PC-9 (cell line): ENCODE measurements at regions not wholly inside any gene's neighbourhood (a gene's known extent, or its start where the extent isn't known, plus 50 kb on each side); places are given as distances from the start of the nearest gene placed in this dataset.
"Not testable (repeated sequence)": the region's sequence is repeated elsewhere in the genome, so short reads cannot be mapped to it uniquely, and the experiment has no call there.

Experiments
- BruUV-seq: library from RNA; stranded (reverse); fragments of 400-500 nt; replicated peaks from 2 replicates; lab custom pipeline; 2021; lab: Mats Ljungman, UMichigan
- CTCF ChIA-PET: fragments of 300-600 bp; sonication (Branson Sonifier 250); formaldehyde crosslinking; loops from one replicate; lab custom pipeline; 2022; ENCODE audit warnings: antibody characterized with exemption; lab: Charles Lee
- POLR2A ChIA-PET: fragments of 300-600 bp; sonication (Branson Sonifier 250); formaldehyde crosslinking; loops from one replicate; lab custom pipeline; 2022; ENCODE audit warnings: antibody characterized with exemption; ENCODE audit not compliant: unreplicated experiment; lab: Charles Lee
- DNase-seq, 2 experiments: peaks; one replicate each; pipeline versions ENCODE4 v3.0.0 to v3.0.0-alpha.2; 2015 to 2022; ENCODE audit warnings: mixed read lengths in 1 of 2
- H2AFZ ChIP-seq: fragments of 200-600 bp; sonication (generic); 2 replicates; pipeline ENCODE4 v1.8.1; 2017; ENCODE audit warnings: antibody characterized with exemption
- H3F3A ChIP-seq: fragments of 200-600 bp; sonication (generic); 2 replicates; pipeline ENCODE4 v1.8.1; 2017; ENCODE audit warnings: antibody characterized with exemption, mild to moderate bottlenecking, low read depth; ENCODE audit not compliant: insufficient read depth
- H3K27ac ChIP-seq: fragments of 200-600 bp; sonication (generic); 2 replicates; pipeline ENCODE4 v1.6.1; 2016; ENCODE audit warnings: mixed run types
- H3K27me3 ChIP-seq: fragments of 200-600 bp; sonication (generic); 2 replicates; pipeline ENCODE4 v1.6.1; 2016; ENCODE audit warnings: low read depth, mixed run types; ENCODE audit not compliant: insufficient read depth
- H3K36me3 ChIP-seq: fragments of 200-600 bp; sonication (generic); 2 replicates; pipeline ENCODE4 v1.6.1; 2016; ENCODE audit warnings: low read depth, mixed run types
- H3K4me1 ChIP-seq: fragments of 200-600 bp; sonication (generic); replicated peaks from 2 replicates; pipeline ENCODE4 v1.6.1; 2016; ENCODE audit warnings: mixed run types; ENCODE audit not compliant: insufficient read depth
- H3K4me2 ChIP-seq: fragments of 200-600 bp; sonication (generic); 2 replicates; pipeline ENCODE4 v1.6.1; 2017; ENCODE audit warnings: mixed run types
- H3K4me3 ChIP-seq: fragments of 200-600 bp; sonication (generic); 2 replicates; pipeline ENCODE4 v1.6.1; 2016; ENCODE audit warnings: mixed run types
- H3K79me2 ChIP-seq: fragments of 200-600 bp; sonication (generic); 2 replicates; pipeline ENCODE4 v1.6.1; 2017; ENCODE audit warnings: low read depth, mixed run types
- H3K9me2 ChIP-seq: fragments of 200-600 bp; sonication (generic); 2 replicates; pipeline ENCODE4 v1.8.1; 2017; ENCODE audit warnings: mild to moderate bottlenecking; ENCODE audit not compliant: insufficient read depth
- H3K9me3 ChIP-seq: fragments of 200-600 bp; sonication (generic); 2 replicates; pipeline ENCODE4 v1.8.1; 2016; ENCODE audit warnings: low read depth; ENCODE audit not compliant: insufficient read depth
- H4K20me1 ChIP-seq: fragments of 200-600 bp; sonication (generic); 2 replicates; pipeline ENCODE4 v1.8.1; 2017; ENCODE audit not compliant: insufficient read depth
- CTCF ChIP-seq: fragments of 200-600 bp; sonication (generic); conservative IDR thresholded peaks from 2 replicates; pipeline ENCODE4 v1.6.1; 2017; ENCODE audit warnings: mixed run types, antibody characterized with exemption, mild to moderate bottlenecking, moderate library complexity
- EZH2 ChIP-seq: fragments of 200-600 bp; sonication (generic); IDR thresholded peaks from 2 replicates; pipeline ENCODE4 v1.8.0; 2017; ENCODE audit warnings: antibody characterized with exemption, low read depth
- intact Hi-C: fragments of 100-400 bp; cut with micrococcal nuclease; formaldehyde crosslinking; loops from one replicate; pipeline ENCODE4 v1.10.0; 2022; ENCODE audit not compliant: unreplicated experiment

GRCh38 chr6:26749759-26750126, 90.2 kb upstream of the ZNF322 start:
- DNase-seq, H3K79me2 ChIP-seq, H4K20me1 ChIP-seq, H3K27me3 ChIP-seq, BruUV-seq, POLR2A ChIA-PET, H3K27ac ChIP-seq, H3K4me2 ChIP-seq, intact Hi-C loops, CTCF ChIA-PET, H3K4me1 ChIP-seq, H3F3A ChIP-seq, H2AFZ ChIP-seq, H3K4me3 ChIP-seq, H3K36me3 ChIP-seq, H3K9me2 ChIP-seq, H3K9me3 ChIP-seq: not testable (repeated sequence)

- no peaks in the 10 kb centered on the region for H3K9me2 ChIP-seq
- no peak overlapping the region for H3K4me3 ChIP-seq
- no peaks in the 10 kb centered on the region for H3K27me3 ChIP-seq
- no peak for DNase-seq
- no peaks in the 10 kb centered on the region for H3F3A ChIP-seq
- POLR2A ChIA-PET, result no interaction called here
- no peak overlapping the region for H3K27ac ChIP-seq
- TF ChIP-seq CTCF (no peak), EZH2 (no peak)
- H3K4me2 ChIP-seq, result no peak overlapping the region
- intact Hi-C loops, result no loop called here
- H3K9me3 ChIP-seq, result no peaks in the 10 kb centered on the region
- no peaks in the 10 kb centered on the region for H4K20me1 ChIP-seq
- CTCF ChIA-PET, result no interaction called here
- no peak overlapping the region for H2AFZ ChIP-seq
- no peaks in the 10 kb centered on the region for H3K36me3 ChIP-seq
- BruUV-seq, result no TSS peak
- no peaks in the 10 kb centered on the region for H3K4me1 ChIP-seq
- H3K79me2 ChIP-seq, result no peaks in the 10 kb centered on the region
Observed at GRCh38 chr6:26754212-26754611, 94.7 kb upstream of the ZNF322 start.

- H3K4me2 ChIP-seq, intact Hi-C loops, H3K27ac ChIP-seq, H4K20me1 ChIP-seq, H3K9me3 ChIP-seq, H3F3A ChIP-seq, H3K27me3 ChIP-seq, BruUV-seq, CTCF ChIA-PET, H2AFZ ChIP-seq, H3K36me3 ChIP-seq, H3K79me2 ChIP-seq, POLR2A ChIA-PET, H3K9me2 ChIP-seq, H3K4me1 ChIP-seq, H3K4me3 ChIP-seq, DNase-seq: not testable (repeated sequence)
Observed at GRCh38 chr6:26754801-26755200, 95.3 kb upstream of the ZNF322 start.

- DNase-seq, result peak in 1 of 2 experiments; percentile 57
- peak overlapping the region; percentile 74; the same call in 1 of the 2 replicates for H2AFZ ChIP-seq
- peak overlapping the region; percentile 61; the same call in 1 of the 2 replicates for H3K4me3 ChIP-seq
- H3K27ac ChIP-seq, H3K4me1 ChIP-seq, BruUV-seq, H3K27me3 ChIP-seq, POLR2A ChIA-PET, H3K9me2 ChIP-seq, H3K79me2 ChIP-seq, H3F3A ChIP-seq, H3K9me3 ChIP-seq, CTCF ChIA-PET, H3K36me3 ChIP-seq, H4K20me1 ChIP-seq, intact Hi-C loops: not testable (repeated sequence)
- H3K4me2 ChIP-seq, result peak overlapping the region; percentile 75
Observed at GRCh38 chr6:26756067-26756805, 96.7 kb upstream of the ZNF322 start.

GRCh38 chr6:26766203-26766902, 106.8 kb upstream of the ZNF322 start:
- DNase-seq, intact Hi-C loops, BruUV-seq: not testable (repeated sequence)

GRCh38 chr6:26770941-26771666, 111.6 kb upstream of the ZNF322 start:
- H3K4me1 ChIP-seq, H3K9me3 ChIP-seq, H3K27me3 ChIP-seq, H3K27ac ChIP-seq, H3F3A ChIP-seq, DNase-seq, H3K4me3 ChIP-seq, POLR2A ChIA-PET, H4K20me1 ChIP-seq, H3K9me2 ChIP-seq, CTCF ChIA-PET, BruUV-seq, H2AFZ ChIP-seq, H3K79me2 ChIP-seq, intact Hi-C loops, H3K4me2 ChIP-seq, H3K36me3 ChIP-seq: not testable (repeated sequence)

More at GRCh38 chr6:26766203-26766902, 106.8 kb upstream of the ZNF322 start:
- H3K4me1 ChIP-seq, CTCF ChIA-PET, H3F3A ChIP-seq, H3K36me3 ChIP-seq, H3K4me3 ChIP-seq, H3K27me3 ChIP-seq, H3K9me2 ChIP-seq, H3K79me2 ChIP-seq, H4K20me1 ChIP-seq, POLR2A ChIA-PET, H3K27ac ChIP-seq, H2AFZ ChIP-seq, H3K9me3 ChIP-seq, H3K4me2 ChIP-seq: not testable (repeated sequence)
